Gastrocnemius medialis (tissue), 4 donors: ENCODE measurements at regions not wholly inside any gene's neighbourhood (a gene's known extent, or its start where the extent isn't known, plus 50 kb on each side); places are given as distances from the start of the nearest gene placed in this dataset.

Experiments used
- POLR2A ChIP-seq, 2 donors: fragments of 450-650 bp; IDR thresholded peaks; one replicate each; pipeline ENCODE4 v1.6.1; 2017; ENCODE audit warnings: antibody characterized with exemption in 2 of 2, mild to moderate bottlenecking in 2 of 2, moderate library complexity in 2 of 2
- TF ChIP-seq, protein P1 (sequence below), 5 experiments: fragments of 450-650 bp in 3 of 5; fragments of 200-600 bp in 2 of 5; sonication (generic) in 2 of 5; IDR thresholded peaks in 4 of 5; conservative IDR thresholded peaks in 1 of 5; 1 replicate in 4 of 5; 2 replicates in 1 of 5; pipeline ENCODE4 v1.5.1; 2016 to 2019; ENCODE audit warnings: antibody characterized with exemption in 5 of 5, mild to moderate bottlenecking in 3 of 5, moderate library complexity in 3 of 5

DNA sequence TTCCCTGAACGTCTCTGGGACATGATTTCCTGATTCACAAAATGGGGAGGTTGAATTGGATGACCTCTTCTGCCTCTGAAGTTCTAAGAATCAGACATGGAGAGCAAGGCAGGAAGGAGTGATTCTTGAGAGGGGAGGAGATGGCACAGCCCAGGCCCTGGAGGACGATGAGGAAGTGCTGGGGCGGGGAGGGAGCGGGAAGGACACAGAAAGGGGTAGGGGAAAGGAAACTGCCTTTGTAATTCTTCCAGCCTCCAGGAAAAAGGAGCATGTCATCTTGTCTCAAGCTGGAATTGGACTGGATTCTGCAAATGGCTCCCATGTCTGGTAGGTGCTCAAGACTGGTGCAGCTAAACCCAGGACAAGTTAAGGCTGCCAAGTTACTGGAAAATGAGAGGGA, 97.0 kb upstream of the NCK2 start:
- TF ChIP-seq, protein P1, sequence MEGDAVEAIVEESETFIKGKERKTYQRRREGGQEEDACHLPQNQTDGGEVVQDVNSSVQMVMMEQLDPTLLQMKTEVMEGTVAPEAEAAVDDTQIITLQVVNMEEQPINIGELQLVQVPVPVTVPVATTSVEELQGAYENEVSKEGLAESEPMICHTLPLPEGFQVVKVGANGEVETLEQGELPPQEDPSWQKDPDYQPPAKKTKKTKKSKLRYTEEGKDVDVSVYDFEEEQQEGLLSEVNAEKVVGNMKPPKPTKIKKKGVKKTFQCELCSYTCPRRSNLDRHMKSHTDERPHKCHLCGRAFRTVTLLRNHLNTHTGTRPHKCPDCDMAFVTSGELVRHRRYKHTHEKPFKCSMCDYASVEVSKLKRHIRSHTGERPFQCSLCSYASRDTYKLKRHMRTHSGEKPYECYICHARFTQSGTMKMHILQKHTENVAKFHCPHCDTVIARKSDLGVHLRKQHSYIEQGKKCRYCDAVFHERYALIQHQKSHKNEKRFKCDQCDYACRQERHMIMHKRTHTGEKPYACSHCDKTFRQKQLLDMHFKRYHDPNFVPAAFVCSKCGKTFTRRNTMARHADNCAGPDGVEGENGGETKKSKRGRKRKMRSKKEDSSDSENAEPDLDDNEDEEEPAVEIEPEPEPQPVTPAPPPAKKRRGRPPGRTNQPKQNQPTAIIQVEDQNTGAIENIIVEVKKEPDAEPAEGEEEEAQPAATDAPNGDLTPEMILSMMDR (IDR thresholded peaks at IDR 0.05 in 4 of 5, conservative IDR thresholded peaks at IDR 0.05 in 1 of 5), result no peak
- TF ChIP-seq POLR2A (IDR thresholded peaks at IDR 0.05), result no peak
